CD4-positive, alpha-beta T cell treated with Interleukin-17A for 1 hour (primary cell): ENCODE measurements at regions not wholly inside any gene's neighbourhood (a gene's known extent, or its start where the extent isn't known, plus 50 kb on each side); places are given as distances from the start of the nearest gene placed in this dataset.
"Not testable (repeated sequence)": the region's sequence is repeated elsewhere in the genome, so short reads cannot be mapped to it uniquely, and the experiment has no call there.

Experiments used
- DNase-seq: peaks from one replicate; pipeline ENCODE4 v3.0.0-alpha.2; 2020

GRCh38 chr2:118442996-118443553, 354.8 kb downstream of the INSIG2 start:
- DNase-seq = no peak

- no peak for DNase-seq
These were observed 353.8 kb downstream of the INSIG2 start for GRCh38 chr2:118442046-118442445.

- DNase-seq = no peak
These were observed 352.3 kb downstream of the INSIG2 start for GRCh38 chr2:118440404-118441098.

- DNase-seq = no peak
These were observed 349.2 kb downstream of the INSIG2 start for GRCh38 chr2:118437501-118437900.

GRCh38 chr2:118431997-118432396, 343.7 kb downstream of the INSIG2 start:
- no peak for DNase-seq

GRCh38 chr2:118431586-118431985, 343.3 kb downstream of the INSIG2 start:
- no peak for DNase-seq

GRCh38 chr2:118431165-118431517, 342.9 kb downstream of the INSIG2 start:
- DNase-seq = no peak

GRCh38 chr2:118430510-118431164, 342.4 kb downstream of the INSIG2 start:
- DNase-seq = no peak

- no peak for DNase-seq
These were observed 336.9 kb downstream of the INSIG2 start for GRCh38 chr2:118425191-118425590.

GRCh38 chr2:118423776-118424175, 335.5 kb downstream of the INSIG2 start:
- DNase-seq = no peak

- DNase-seq = no peak
These were observed 333.4 kb downstream of the INSIG2 start for GRCh38 chr2:118421648-118422047.

- no peak for DNase-seq
These were observed 329.3 kb downstream of the INSIG2 start for GRCh38 chr2:118417406-118418120.

GRCh38 chr2:118415186-118415585, 326.9 kb downstream of the INSIG2 start:
- not testable (repeated sequence) for DNase-seq

GRCh38 chr2:118403658-118404451, 315.6 kb downstream of the INSIG2 start:
- no peak for DNase-seq

GRCh38 chr2:118388771-118389170, 300.5 kb downstream of the INSIG2 start:
- no peak for DNase-seq

- no peak for DNase-seq
These were observed 299.2 kb downstream of the INSIG2 start for GRCh38 chr2:118387509-118387908.

- DNase-seq = no peak
These were observed 298.5 kb downstream of the INSIG2 start for GRCh38 chr2:118386641-118387302.

- DNase-seq = no peak
These were observed 292.8 kb downstream of the INSIG2 start for GRCh38 chr2:118380915-118381653.

- no peak for DNase-seq
These were observed 287.7 kb downstream of the INSIG2 start for GRCh38 chr2:118375907-118376485.

GRCh38 chr2:118374974-118375755, 286.9 kb downstream of the INSIG2 start:
- no peak for DNase-seq
